ENCODE measurements at regions not wholly inside any gene's neighbourhood (a gene's known extent, or its start where the extent isn't known, plus 50 kb on each side); places are given as distances from the start of the nearest gene placed in this dataset.

DNA sequence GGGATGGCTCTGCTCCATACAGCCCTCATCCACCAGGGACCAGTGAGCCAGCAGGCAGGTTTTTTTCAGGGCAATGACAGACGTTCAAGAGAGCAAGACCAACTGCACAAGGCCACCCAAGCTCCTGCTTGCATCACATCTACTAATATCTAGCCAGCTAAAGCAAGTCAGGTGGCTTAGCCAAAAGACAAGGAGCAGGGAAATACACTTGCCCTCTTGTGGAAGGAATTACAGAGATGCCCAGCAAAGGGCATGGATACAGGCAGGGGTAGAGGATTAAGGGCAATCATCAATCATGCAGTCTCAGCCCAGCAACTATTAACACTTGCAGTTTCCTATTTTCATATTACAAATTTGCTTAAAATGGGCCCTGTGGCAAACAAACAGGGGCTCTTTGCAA is 81.5 kb upstream of the NTRK3 start:
- CTCF ChIA-PET, result interaction anchor here (0.8 to 1.5 kb wide), 3 partner anchors 10 to 117 kb away, joined by 3 read pairs; no protein-coding TSS in a partner anchor
- Histone ChIP-seq H3K36me3 (ENCODE audit: control insufficient read depth in 2 of 2, insufficient read depth in 1 of 2, low read length in 2 of 2) (no peaks in the 10 kb centered on the region), H3K27ac (ENCODE audit: extremely low read depth, low read depth, low read length) (no peak overlapping the region), H3K4me1 (ENCODE audit: control insufficient read depth, insufficient read depth, low read length) (no peaks in the 10 kb centered on the region), H3K4me3 (ENCODE audit: low read depth, low read length) (no peak overlapping the region), H3K9me3 (ENCODE audit: control insufficient read depth, insufficient read depth, low read depth, low read length) (no peaks in the 10 kb centered on the region)
- TF ChIP-seq ZNF19 (tag by site-specific recombination; IDR thresholded peaks at IDR 0.05; ENCODE audit: low read depth) (no peak), ZSCAN30 (tag by site-specific recombination; IDR thresholded peaks at IDR 0.05) (no peak), ZNF114 (tag by site-specific recombination; IDR thresholded peaks at IDR 0.05) (no peak), SP7 (tag by site-specific recombination; IDR thresholded peaks at IDR 0.05) (no peak), ZNF76 (tag by site-specific recombination; IDR thresholded peaks at IDR 0.05; ENCODE audit: borderline replicate concordance, low read depth) (no peak), TSHZ1 (tag by site-specific recombination; IDR thresholded peaks at IDR 0.05; ENCODE audit: borderline replicate concordance) (no peak), IKZF3 (tag by site-specific recombination; IDR thresholded peaks at IDR 0.05) (no peak), ZNF280D (tag by site-specific recombination; IDR thresholded peaks at IDR 0.05) (no peak), ZNF830 (tag by site-specific recombination; IDR thresholded peaks at IDR 0.05; ENCODE audit: low read depth) (no peak), ZFP41 (tag by site-specific recombination; IDR thresholded peaks at IDR 0.05; ENCODE audit: borderline replicate concordance) (no peak), ZNF140 (tag by site-specific recombination; IDR thresholded peaks at IDR 0.05) (no peak), ZNF366 (tag by site-specific recombination; conservative IDR thresholded peaks at IDR 0.05) (no peak), ZNF391 (tag by site-specific recombination; IDR thresholded peaks at IDR 0.05; ENCODE audit: borderline replicate concordance, low read depth) (no peak), ZNF121 (tag by site-specific recombination; IDR thresholded peaks at IDR 0.05) (no peak), ZNF2 (tag by site-specific recombination; IDR thresholded peaks at IDR 0.05) (no peak), MEIS1 (CRISPR knock-in tag; IDR thresholded peaks at IDR 0.05; ENCODE audit: borderline replicate concordance) (no peak), ZNF660 (tag by site-specific recombination; IDR thresholded peaks at IDR 0.05) (no peak), WT1 (tag by site-specific recombination; IDR thresholded peaks at IDR 0.05) (no peak), BCL11A (tag by site-specific recombination; IDR thresholded peaks at IDR 0.05; ENCODE audit: low read depth) (no peak), GLI2 (tag by site-specific recombination; IDR thresholded peaks at IDR 0.05; ENCODE audit: borderline replicate concordance, low read depth) (no peak)
- POLR2A ChIA-PET, result no interaction called here

GRCh38 chr15:88335074-88335473 is 78.5 kb upstream of the NTRK3 start:
- Histone ChIP-seq H3K4me1 (ENCODE audit: control insufficient read depth, insufficient read depth, low read length) (no peaks in the 10 kb centered on the region), H3K36me3 (ENCODE audit: control insufficient read depth in 2 of 2, insufficient read depth in 1 of 2, low read length in 2 of 2) (no peaks in the 10 kb centered on the region), H3K27ac (ENCODE audit: extremely low read depth, low read depth, low read length) (no peak overlapping the region), H3K9me3 (ENCODE audit: control insufficient read depth, insufficient read depth, low read depth, low read length) (no peaks in the 10 kb centered on the region), H3K4me3 (ENCODE audit: low read depth, low read length) (no peak overlapping the region)
- CTCF ChIA-PET, result interaction anchor here (1.0 kb wide), 1 partner anchor 60 kb away, joined by 3 read pairs; no protein-coding TSS in a partner anchor
- TF ChIP-seq ZBTB48 (tag by site-specific recombination; IDR thresholded peaks at IDR 0.05) (no peak), PRDM10 (tag by site-specific recombination; IDR thresholded peaks at IDR 0.05) (no peak), ZNF184 (tag by site-specific recombination; IDR thresholded peaks at IDR 0.05) (no peak)
- POLR2A ChIA-PET, result no interaction called here

All from HEK293 (cell line).